Thyroid gland (tissue), 4 donors: ENCODE measurements at regions not wholly inside any gene's neighbourhood (a gene's known extent, or its start where the extent isn't known, plus 50 kb on each side); places are given as distances from the start of the nearest gene placed in this dataset.

Source experiments
- DNase-seq, 2 donors: peaks; one replicate each; pipeline ENCODE4 v3.0.0-alpha.2; 2019
- H3K27ac ChIP-seq, 3 donors: fragments of 200-600 bp; sonication (generic); 1 replicate in 2 of 3; 2 replicates in 1 of 3; pipeline ENCODE4 v1.5.1; 2016 to 2019; ENCODE audit warnings: mild to moderate bottlenecking in 1 of 3, moderate library complexity in 1 of 3
- H3K27me3 ChIP-seq: fragments of 200-600 bp; sonication (generic); one replicate; pipeline ENCODE4 v1.5.1; 2019
- H3K36me3 ChIP-seq, 2 donors: fragments of 200-600 bp; sonication (generic); one replicate each; pipeline ENCODE4 v1.5.1; 2016 to 2019
- H3K4me1 ChIP-seq, 2 donors: fragments of 200-600 bp; sonication (generic); one replicate each; pipeline ENCODE4 v1.5.1; 2017 to 2019
- H3K4me3 ChIP-seq, 3 donors: fragments of 200-600 bp; sonication (generic); replicated peaks in 1 of 3; 1 replicate in 2 of 3; 2 replicates in 1 of 3; pipeline ENCODE4 v1.5.1; 2016; ENCODE audit warnings: mild to moderate bottlenecking in 1 of 3
- H3K9me3 ChIP-seq: fragments of 200-600 bp; sonication (generic); one replicate; pipeline ENCODE4 v1.5.1; 2017
- CTCF ChIP-seq, 6 experiments: fragments of 200-600 bp in 3 of 6; fragments of 450-650 bp in 3 of 6; sonication (generic) in 3 of 6; IDR thresholded peaks; one replicate each; pipeline ENCODE4 v1.5.1; 2016 to 2019; ENCODE audit warnings: antibody characterized with exemption in 6 of 6, mild to moderate bottlenecking in 2 of 6, inconsistent platforms in 1 of 6, moderate library complexity in 1 of 6
- POLR2A ChIP-seq, 2 donors: fragments of 450-650 bp; IDR thresholded peaks; one replicate each; pipeline ENCODE4 v1.6.1; 2017; ENCODE audit warnings: antibody characterized with exemption in 2 of 2, mild to moderate bottlenecking in 2 of 2, moderate library complexity in 1 of 2
- WGBS, 2 donors: methylation state at CpG; one replicate each; pipeline ENCODE4 v1.1.5; 2017; 5-methylcytosine and 5-hydroxymethylcytosine counted together
- intact Hi-C: fragments of 100-400 bp; cut with DNase I; formaldehyde crosslinking; loops from one replicate; pipeline ENCODE4 v1.15.1; 2023

- no peaks in the 10 kb centered on the region for H3K36me3 ChIP-seq
- intact Hi-C loops: no loop called here
- H3K4me1 ChIP-seq: no peaks in the 10 kb centered on the region
- TF ChIP-seq CTCF (IDR thresholded peaks at IDR 0.05) (no peak), POLR2A (IDR thresholded peaks at IDR 0.05) (no peak)
- no peak for DNase-seq
- WGBS, 2 donors: 89 to 94% methylated on average over 4 of the region's 4 CpGs
- H3K27me3 ChIP-seq: no peaks in the 10 kb centered on the region
- H3K9me3 ChIP-seq: no peaks in the 10 kb centered on the region
- H3K27ac ChIP-seq: no peak overlapping the region
- no peak overlapping the region for H3K4me3 ChIP-seq
These were observed 115.6 kb downstream of the NEDD1 start for GRCh38 chr12:97022536-97023230.

- no peaks in the 10 kb centered on the region for H3K36me3 ChIP-seq
- DNase-seq: no peak
- H3K4me1 ChIP-seq: no peaks in the 10 kb centered on the region
- no peak overlapping the region for H3K27ac ChIP-seq
- no peaks in the 10 kb centered on the region for H3K27me3 ChIP-seq
- TF ChIP-seq POLR2A (IDR thresholded peaks at IDR 0.05) (no peak), CTCF (IDR thresholded peaks at IDR 0.05) (no peak)
- H3K4me3 ChIP-seq: no peak overlapping the region
- no peaks in the 10 kb centered on the region for H3K9me3 ChIP-seq
- WGBS, 2 donors: 82 to 88% methylated on average over 2 of the region's 2 CpGs
- intact Hi-C loops: no loop called here
These were observed 117.3 kb downstream of the NEDD1 start for GRCh38 chr12:97024393-97024792.

GRCh38 chr12:97026901-97027300 lies 119.8 kb downstream of the NEDD1 start:
- TF ChIP-seq CTCF (IDR thresholded peaks at IDR 0.05): no peak
- no peak for TF ChIP-seq POLR2A (IDR thresholded peaks at IDR 0.05)
- intact Hi-C loops: no loop called here
- no peaks in the 10 kb centered on the region for H3K9me3 ChIP-seq
- no peaks in the 10 kb centered on the region for H3K4me1 ChIP-seq
- H3K27me3 ChIP-seq: no peaks in the 10 kb centered on the region
- H3K4me3 ChIP-seq: no peak overlapping the region
- no peak for DNase-seq
- no peaks in the 10 kb centered on the region for H3K36me3 ChIP-seq
- WGBS, 2 donors: 57 to 62% methylated on average over 2 of the region's 2 CpGs
- no peak overlapping the region for H3K27ac ChIP-seq

DNA sequence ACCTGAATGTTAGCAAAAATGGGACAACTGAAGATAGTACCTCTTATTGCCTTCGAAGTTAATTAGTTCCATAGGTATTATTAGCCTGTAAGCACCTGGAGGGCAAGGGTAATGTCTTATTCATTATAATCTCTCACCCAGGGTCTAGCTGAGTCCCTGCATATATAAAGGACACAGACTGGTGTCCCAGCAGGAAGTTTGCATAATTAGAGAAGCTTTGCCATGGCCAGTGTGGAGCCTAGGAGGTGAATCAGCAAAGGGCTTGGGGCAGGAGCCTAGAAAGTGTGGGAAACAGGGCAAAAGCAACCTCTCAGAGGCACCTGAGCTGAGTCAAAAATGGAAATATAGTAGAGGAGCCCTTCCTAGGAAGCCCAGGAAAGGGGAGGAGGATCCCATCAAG lies 120.4 kb downstream of the NEDD1 start:
- 80 to 91% methylated on average over 1 of the region's 1 CpG for WGBS, 2 donors

More for the DNA sequence above, 120.4 kb downstream of the NEDD1 start:
- no peak overlapping the region for H3K4me3 ChIP-seq
- no peaks in the 10 kb centered on the region for H3K9me3 ChIP-seq
- H3K27me3 ChIP-seq: no peaks in the 10 kb centered on the region
- intact Hi-C loops: no loop called here
- TF ChIP-seq POLR2A (IDR thresholded peaks at IDR 0.05): no peak
- no peak for TF ChIP-seq CTCF (IDR thresholded peaks at IDR 0.05)
- H3K36me3 ChIP-seq: no peaks in the 10 kb centered on the region
- no peaks in the 10 kb centered on the region for H3K4me1 ChIP-seq
- H3K27ac ChIP-seq: no peak overlapping the region
- no peak for DNase-seq
